NCI-H1694 (cell line): ENCODE measurements at regions not wholly inside any gene's neighbourhood (a gene's known extent, or its start where the extent isn't known, plus 50 kb on each side); places are given as distances from the start of the nearest gene placed in this dataset.
"Not testable (repeated sequence)": the region's sequence is repeated elsewhere in the genome, so short reads cannot be mapped to it uniquely, and the experiment has no call there.

ENCODE experiments used
- DNase-seq: peaks from one replicate; lab custom pipeline; 2025; lab: John Stamatoyannopoulos, UW

- DNase-seq = no peak
These were observed 261.7 kb upstream of the MAP2 start for GRCh38 chr2:209162129-209162528.

DNA sequence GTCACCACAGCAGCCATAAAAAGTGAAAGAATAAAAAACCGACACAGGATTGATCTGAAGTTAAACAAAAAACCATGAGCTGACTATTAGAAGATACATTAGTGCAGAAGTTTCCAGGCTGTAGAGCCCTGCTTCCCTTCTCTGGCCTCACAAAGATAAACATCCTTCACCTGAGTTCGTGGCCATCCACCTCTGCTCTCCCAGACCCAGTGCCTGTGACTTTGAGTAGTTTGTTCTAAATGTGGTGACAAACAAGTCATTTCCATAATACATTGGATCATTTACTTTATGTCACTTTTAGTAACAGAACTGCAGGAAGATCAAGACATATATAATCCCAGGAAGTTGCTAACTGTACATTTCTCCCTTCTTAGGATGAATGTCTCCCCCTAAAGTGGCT is 241.9 kb upstream of the MAP2 start:
- no peak for DNase-seq

DNA sequence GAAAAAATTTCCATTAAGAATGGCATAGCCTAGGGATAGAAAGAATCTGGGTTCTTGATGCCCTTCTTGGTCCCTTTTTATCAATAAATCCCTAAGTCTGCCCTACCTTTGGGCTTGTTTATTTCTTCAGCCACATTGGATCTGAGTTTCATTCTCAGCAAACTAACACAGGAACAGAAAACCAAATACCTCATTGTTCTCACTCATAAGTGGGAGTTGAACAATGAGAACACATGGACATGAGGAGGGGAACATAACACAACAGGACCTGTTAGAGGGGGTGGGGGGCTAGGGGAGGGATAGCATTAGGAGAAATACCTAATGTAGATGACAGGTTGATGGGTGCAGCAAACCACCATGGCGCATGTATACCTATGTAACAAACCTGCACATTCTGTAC is 237.0 kb upstream of the MAP2 start:
- not testable (repeated sequence) for DNase-seq

- peak; percentile 36 for DNase-seq
These were observed 234.0 kb upstream of the MAP2 start for GRCh38 chr2:209189893-209190292.

DNA sequence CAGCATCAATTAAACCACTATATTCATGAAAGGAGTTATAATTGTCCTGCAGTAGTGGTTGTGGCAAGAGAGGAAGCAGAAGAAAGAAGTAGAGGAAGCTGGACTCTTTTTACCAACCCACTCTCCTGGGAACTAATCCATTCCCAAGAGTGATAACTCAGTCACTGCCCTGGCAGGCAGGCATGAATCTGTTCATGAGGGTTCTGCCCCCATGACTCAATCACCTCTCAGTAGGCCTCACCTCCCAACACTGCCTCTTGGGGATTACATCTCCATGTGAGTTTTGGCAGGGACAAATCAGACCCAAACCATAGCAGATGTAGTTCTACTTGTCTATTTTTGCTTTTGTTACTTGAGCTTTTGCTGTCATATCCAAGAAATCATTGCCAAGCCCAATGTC is 232.7 kb upstream of the MAP2 start:
- DNase-seq = no peak

- no peak for DNase-seq
These were observed 229.1 kb upstream of the MAP2 start for GRCh38 chr2:209194717-209195116.

GRCh38 chr2:209208211-209208610 is 215.6 kb upstream of the MAP2 start:
- no peak for DNase-seq

DNA sequence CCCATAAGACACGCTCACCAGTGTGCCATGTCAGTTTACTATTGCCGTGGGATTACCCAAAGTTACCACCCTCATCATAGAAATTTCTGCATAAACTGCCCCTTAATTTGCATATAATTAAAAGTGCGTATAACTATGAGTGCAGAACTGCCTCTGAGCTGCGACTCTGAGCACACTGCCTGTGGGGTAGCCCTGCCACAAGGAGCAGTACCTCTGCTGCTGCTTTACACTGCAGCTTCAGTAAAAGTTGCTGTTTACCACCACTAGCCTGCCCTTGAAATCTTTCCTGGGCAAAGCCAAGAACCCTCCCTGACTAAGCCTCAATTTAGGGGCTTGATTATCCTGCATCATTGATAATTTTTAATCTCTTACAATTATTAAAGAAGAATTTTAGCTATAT is 213.9 kb upstream of the MAP2 start:
- DNase-seq = no peak

DNA sequence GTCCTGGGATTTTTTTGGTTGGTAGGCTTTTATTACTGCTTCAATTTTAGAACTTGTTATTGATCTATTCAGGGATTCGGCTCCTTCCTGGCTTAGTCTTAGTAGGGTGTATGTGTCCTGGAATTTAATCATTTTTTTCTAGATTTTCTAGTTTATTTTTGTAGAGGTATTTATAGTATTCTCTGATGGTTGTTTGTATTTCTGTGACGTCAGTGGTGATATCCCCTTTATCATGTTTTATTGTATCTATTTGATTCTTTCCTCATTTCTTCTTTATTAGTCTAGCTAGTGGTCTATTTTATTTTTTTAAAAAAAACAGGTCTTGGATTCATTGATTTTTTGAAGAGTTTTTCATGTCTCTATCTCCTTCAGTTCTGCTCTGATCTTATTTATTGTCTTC is 193.3 kb upstream of the MAP2 start:
- DNase-seq = no peak

- no peak for DNase-seq
These were observed 187.5 kb upstream of the MAP2 start for GRCh38 chr2:209236377-209236776.

DNA sequence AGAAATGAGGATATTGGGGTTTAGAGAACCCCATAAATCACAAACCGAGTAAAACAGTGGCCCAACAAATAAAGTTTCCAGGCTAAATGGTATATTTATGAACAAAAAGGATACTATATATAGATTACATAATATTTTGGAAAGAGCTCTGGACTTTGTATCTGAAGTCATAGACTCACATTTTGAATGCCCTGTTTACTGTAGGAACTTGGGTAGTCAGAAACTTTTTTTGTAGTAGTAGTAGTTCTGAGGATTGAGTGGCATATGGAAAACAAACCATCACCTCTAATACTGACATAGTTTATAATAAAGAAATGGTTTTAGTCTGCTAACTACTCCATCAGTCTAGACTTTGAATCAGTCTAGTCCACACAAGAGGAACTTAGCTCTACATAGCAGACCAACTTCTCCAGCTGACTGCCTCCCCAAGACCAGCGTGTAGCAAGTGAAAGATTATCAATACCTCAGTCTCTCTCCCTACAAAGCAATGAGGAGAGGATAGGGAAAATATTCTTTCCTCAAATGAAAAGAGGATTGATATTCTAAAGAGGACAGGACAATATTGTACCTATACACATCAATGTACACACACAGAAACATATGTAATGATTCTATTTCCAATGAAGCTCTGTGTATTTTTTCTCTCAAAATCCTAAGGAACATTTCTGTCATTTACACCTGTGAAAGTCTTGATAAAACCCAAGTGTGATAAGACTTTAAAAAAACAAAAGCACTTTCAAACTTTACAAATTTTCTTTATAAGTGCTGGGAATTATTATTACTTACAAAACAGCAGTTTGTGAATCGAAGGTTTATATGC is 184.9 kb upstream of the MAP2 start:
- no peak for DNase-seq

GRCh38 chr2:209239585-209239938 is 184.3 kb upstream of the MAP2 start:
- no peak for DNase-seq

DNA sequence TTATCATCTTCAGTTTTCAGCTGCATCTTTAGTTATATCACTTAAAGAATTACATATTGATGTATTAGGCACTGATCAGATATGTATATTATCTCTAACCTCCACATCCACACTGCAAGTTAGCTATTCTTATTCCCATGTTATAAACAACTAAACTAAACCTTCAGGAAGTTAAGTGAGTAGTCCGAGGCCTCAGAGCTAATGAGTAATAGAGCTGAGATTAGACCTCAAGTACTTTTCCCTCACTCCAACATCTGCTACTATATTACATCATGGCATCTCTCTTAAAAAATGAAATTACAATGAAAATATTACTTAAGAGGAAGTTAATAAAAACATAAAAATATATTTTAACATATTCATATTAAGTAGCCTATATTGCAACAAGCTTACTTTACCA is 183.6 kb upstream of the MAP2 start:
- no peak for DNase-seq

DNA sequence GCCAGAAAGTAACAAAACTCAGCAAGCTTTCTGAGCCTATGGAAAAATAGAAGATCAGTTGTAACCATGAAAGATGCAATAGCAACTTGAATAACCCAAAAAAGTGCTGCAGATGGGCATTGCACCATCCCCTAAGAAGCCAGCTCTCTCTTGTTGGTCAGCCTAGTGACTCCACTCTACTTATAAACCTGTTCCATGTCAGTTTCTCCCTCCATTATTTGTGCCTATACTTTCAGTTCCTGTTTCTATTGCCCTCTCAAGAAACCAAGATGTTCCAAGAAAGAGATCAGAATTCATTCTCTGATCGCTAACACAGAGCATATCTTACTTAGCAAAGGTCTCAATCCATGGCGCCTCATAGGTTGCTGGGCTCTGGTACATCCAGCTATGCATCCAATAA is 170.3 kb upstream of the MAP2 start:
- no peak for DNase-seq

DNA sequence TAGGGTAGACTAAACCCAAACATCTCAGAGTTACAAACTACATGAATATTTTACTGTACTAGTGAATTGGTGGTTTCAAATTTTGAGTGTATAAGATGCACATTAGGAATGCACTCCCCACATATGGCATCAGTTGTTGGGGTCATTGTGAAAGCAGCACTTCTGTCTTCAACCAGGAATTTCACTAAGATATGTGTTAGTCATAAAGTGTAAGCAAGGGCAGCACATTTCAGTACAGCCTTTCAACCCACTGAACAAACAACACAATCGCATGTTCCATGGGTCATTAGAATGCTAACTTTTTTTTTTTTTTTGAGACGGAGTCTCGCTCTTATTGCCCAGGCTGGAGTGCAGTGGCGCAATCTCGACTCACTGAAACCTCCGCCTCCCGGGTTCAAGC is 164.1 kb upstream of the MAP2 start:
- no peak for DNase-seq

- DNase-seq = no peak
These were observed 163.6 kb upstream of the MAP2 start for GRCh38 chr2:209260281-209260680.

GRCh38 chr2:209261366-209262053 is 162.3 kb upstream of the MAP2 start:
- not testable (repeated sequence) for DNase-seq

DNA sequence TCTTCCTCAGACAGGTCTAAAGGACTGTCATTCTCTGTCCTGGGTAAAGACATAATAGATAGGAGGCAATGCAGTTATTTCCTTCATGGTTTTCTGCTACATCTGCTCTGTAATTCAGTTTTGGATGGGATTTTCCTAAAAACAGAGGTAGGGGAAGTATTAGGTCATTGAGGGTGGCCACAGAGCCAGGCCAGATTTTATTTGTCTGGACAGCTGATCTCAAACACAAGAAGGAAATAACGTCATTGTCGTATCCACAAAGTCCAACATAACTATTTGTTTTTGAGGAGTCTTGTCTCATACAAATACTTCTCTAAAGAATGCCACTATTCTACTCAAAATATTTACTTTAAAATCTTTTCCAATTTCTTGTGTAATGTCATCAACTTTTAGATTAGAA is 154.8 kb upstream of the MAP2 start:
- no peak for DNase-seq

DNA sequence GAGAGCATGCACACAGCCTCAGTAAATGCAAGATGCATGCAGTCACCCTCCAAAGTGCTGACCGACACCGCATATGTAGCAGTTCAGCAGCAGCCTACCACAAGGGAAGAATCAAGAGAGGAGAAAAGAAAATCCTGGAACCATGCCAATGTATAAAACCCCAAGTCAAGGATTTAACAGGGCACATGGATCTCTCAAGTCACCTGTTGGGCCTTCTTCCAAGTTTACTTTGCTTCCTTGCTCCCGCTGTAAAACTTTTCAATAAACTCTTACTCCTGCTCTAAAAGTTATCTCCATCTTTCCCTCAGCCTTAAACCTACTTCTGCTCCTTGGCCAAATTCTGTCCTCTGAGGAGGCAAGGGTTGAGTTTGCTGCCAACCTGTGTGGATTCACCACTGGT is 147.8 kb upstream of the MAP2 start:
- no peak for DNase-seq

DNA sequence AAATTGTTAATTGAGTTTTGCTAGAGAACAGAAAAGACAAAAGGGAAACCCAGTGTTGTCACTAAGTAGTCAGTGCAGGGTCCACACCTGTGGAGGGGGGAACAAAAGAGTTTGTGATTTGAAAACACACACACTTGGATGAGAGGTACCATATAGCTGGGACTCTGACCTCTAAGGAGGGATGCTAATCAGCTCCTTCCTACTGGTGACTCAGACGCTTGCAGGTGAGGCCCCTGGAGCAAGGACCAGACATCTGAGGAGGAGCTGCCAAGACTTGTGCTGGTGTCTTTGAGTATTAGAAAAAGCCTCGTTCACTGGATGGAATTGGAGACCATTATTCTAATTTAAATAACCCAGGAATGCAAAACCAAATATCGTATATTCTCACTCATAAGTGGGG is 146.4 kb upstream of the MAP2 start:
- DNase-seq = no peak

DNA sequence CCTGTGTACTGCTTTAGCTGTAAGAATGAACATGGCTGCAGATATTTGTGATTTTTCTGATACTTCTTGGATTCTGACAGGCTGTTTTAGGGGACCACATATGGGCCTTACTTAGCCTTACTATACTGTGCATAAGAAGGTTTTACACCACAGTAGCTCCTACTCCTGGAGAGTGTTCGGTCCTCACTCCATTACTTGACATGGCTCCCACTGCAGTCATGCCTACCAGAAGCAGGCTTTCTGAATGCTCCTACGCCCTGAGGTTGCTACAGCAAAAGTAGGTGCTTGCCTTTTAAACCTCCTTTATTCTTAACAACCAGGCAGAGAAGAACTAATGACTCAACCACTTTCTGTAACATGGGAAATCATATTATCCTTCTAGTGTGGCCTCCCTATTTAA is 125.2 kb upstream of the MAP2 start:
- DNase-seq = no peak

GRCh38 chr2:209299478-209299877 is 124.4 kb upstream of the MAP2 start:
- not testable (repeated sequence) for DNase-seq

- DNase-seq = not testable (repeated sequence)
These were observed 123.1 kb upstream of the MAP2 start for GRCh38 chr2:209300766-209301165.

DNA sequence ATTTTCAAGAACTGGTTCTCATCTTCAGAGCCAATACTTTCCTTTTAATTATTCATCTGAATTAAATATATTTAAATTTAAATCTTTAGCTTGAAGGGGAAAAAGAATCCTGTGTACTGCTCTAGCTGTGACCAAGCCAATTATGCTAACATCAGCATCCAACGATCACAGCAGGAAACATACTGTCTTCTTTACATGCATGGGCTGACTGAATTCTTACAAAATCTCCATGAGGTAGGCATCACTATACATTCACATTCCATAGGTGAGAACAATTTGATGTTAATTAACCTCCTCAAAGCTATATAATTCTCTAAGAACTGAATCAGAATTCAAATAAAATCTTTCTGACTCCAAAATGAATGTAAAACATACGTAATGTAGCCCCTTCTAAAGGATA is 118.8 kb upstream of the MAP2 start:
- no peak for DNase-seq
